ENCODE measurements at regions not wholly inside any gene's neighbourhood (a gene's known extent, or its start where the extent isn't known, plus 50 kb on each side); places are given as distances from the start of the nearest gene placed in this dataset.

DNA sequence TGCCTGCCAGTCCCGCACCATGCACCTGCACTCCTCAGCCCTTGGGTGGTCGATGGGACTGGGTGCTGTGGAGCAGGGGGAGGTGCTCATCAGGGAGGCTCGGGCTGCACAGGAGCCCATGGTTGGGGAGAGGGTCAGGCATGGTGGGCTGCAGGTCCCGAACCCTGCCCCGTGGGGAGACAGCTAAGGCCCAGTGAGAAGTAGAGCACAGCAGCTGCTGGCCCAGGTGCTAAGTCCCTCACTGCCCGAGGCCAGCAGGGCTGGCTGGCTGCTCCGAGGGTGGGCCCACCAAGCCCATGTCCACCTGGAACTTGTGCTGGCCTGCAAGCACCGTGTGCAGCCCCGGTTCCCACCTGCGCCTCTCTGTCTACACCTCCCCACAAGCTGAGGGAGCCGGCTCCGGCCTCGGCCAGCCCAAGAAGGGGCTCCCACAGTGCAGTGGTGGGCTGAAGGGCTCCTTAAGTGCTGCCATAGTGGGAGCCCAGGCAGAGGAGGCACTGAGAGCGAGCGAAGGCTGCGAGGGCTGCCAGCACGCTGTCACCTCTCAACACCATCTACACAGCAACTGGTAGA lies 88.5 kb upstream of the ELAVL2 start:
- no peak for DNase-seq (ENCODE audit: low spot score)
- Histone ChIP-seq H3K9me3 (ENCODE audit: low read depth) (no peaks in the 10 kb centered on the region), H3K4me1 (ENCODE audit: insufficient read depth) (no peaks in the 10 kb centered on the region), H3K79me2 (no peaks in the 10 kb centered on the region), H3K4me3 (no peak overlapping the region), H3K4me2 (no peak overlapping the region), H2AFZ (no peak overlapping the region), H4K20me1 (ENCODE audit: insufficient read depth, poor library complexity, severe bottlenecking) (no peaks in the 10 kb centered on the region), H3K9me2 (replicated peaks; ENCODE audit: insufficient read depth) (no peaks in the 10 kb centered on the region), H3K27me3 (no peaks in the 10 kb centered on the region), H3K27ac (no peak overlapping the region), H3K36me3 (replicated peaks; ENCODE audit: insufficient read depth, low read depth) (no peaks in the 10 kb centered on the region)
- 92% methylated on average over 17 of the region's 17 CpGs for WGBS (ENCODE audit: low lambda C conversion rate, missing lambda C conversion rate)
- TF ChIP-seq EZH2 (IDR thresholded peaks at IDR 0.05; ENCODE audit: borderline replicate concordance) (no peak), EZH2phosphoT487 (IDR thresholded peaks at IDR 0.05; ENCODE audit: low read depth, severe bottlenecking, unreplicated experiment) (no peak)
- TF ChIP-seq, protein P1, sequence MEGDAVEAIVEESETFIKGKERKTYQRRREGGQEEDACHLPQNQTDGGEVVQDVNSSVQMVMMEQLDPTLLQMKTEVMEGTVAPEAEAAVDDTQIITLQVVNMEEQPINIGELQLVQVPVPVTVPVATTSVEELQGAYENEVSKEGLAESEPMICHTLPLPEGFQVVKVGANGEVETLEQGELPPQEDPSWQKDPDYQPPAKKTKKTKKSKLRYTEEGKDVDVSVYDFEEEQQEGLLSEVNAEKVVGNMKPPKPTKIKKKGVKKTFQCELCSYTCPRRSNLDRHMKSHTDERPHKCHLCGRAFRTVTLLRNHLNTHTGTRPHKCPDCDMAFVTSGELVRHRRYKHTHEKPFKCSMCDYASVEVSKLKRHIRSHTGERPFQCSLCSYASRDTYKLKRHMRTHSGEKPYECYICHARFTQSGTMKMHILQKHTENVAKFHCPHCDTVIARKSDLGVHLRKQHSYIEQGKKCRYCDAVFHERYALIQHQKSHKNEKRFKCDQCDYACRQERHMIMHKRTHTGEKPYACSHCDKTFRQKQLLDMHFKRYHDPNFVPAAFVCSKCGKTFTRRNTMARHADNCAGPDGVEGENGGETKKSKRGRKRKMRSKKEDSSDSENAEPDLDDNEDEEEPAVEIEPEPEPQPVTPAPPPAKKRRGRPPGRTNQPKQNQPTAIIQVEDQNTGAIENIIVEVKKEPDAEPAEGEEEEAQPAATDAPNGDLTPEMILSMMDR (IDR thresholded peaks at IDR 0.05; ENCODE audit: poor library complexity), result no peak

DNA sequence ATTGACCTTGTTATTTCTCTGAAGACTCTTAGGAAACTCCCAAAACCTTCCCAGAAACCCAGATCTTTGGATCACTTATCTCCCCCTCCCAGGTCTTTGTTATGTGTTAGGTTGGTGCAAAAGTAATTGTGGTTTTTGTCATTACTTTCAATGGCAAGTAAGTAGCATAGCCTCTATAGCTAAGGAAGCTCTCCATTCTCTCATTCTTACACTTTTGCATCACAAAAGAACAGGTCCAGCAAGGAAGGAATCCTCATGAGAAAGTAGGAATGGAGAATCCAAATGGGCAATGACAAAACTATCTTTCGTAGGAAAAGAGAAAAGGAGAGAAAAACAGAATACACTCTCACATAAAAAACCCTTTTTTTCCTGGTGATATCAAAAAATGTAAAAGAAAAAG lies 81.3 kb upstream of the ELAVL2 start:
- Histone ChIP-seq H3K79me2 (no peaks in the 10 kb centered on the region), H3K27me3 (no peaks in the 10 kb centered on the region), H3K27ac (no peak overlapping the region), H4K20me1 (ENCODE audit: insufficient read depth, poor library complexity, severe bottlenecking) (no peaks in the 10 kb centered on the region), H3K4me2 (no peak overlapping the region), H3K4me3 (no peak overlapping the region), H3K36me3 (replicated peaks; ENCODE audit: insufficient read depth, low read depth) (no peaks in the 10 kb centered on the region), H3K9me3 (ENCODE audit: low read depth) (no peaks in the 10 kb centered on the region), H3K9me2 (replicated peaks; ENCODE audit: insufficient read depth) (no peaks in the 10 kb centered on the region), H3K4me1 (ENCODE audit: insufficient read depth) (no peaks in the 10 kb centered on the region), H2AFZ (no peak overlapping the region)
- TF ChIP-seq, protein P1 (IDR thresholded peaks at IDR 0.05; ENCODE audit: poor library complexity), result no peak
- TF ChIP-seq EZH2 (IDR thresholded peaks at IDR 0.05; ENCODE audit: borderline replicate concordance) (no peak), EZH2phosphoT487 (IDR thresholded peaks at IDR 0.05; ENCODE audit: low read depth, severe bottlenecking, unreplicated experiment) (no peak)
- DNase-seq (ENCODE audit: low spot score), result no peak
- 90% methylated on average over 1 of the region's 1 CpG for WGBS (ENCODE audit: low lambda C conversion rate, missing lambda C conversion rate)

DNA sequence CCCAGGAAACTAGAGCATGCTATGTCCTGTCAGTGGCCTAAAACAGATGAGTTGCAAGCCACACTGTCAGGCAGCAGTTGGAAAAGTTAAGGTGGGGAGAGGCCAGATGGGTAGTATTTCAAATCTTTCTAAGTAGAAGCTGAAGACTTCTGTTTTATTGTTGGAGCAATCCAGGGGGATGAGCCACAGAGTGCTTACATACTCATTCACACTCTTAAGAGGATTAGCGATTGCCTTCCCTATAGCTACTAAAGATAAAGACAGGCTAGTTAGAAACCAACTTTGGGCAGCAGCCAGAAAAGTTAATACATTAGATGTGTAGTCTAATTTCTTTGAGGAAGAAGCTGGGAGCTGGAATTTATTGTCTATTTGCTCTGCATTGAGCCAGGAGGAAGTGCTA lies 61.7 kb upstream of the ELAVL2 start:
- H3K4me1 ChIP-seq (ENCODE audit: insufficient read depth), result no peaks in the 10 kb centered on the region

More for the DNA sequence above, 61.7 kb upstream of the ELAVL2 start:
- TF ChIP-seq, protein P1 (IDR thresholded peaks at IDR 0.05; ENCODE audit: poor library complexity), result no peak
- no peak for TF ChIP-seq EZH2 (IDR thresholded peaks at IDR 0.05; ENCODE audit: borderline replicate concordance)
- no peak for TF ChIP-seq EZH2phosphoT487 (IDR thresholded peaks at IDR 0.05; ENCODE audit: low read depth, severe bottlenecking, unreplicated experiment)
- no peak overlapping the region for H3K4me2 ChIP-seq
- no peak for DNase-seq (ENCODE audit: low spot score)
- H3K27me3 ChIP-seq, result no peaks in the 10 kb centered on the region
- no peaks in the 10 kb centered on the region for H3K9me2 ChIP-seq (replicated peaks; ENCODE audit: insufficient read depth)
- H4K20me1 ChIP-seq (ENCODE audit: insufficient read depth, poor library complexity, severe bottlenecking), result no peaks in the 10 kb centered on the region
- H2AFZ ChIP-seq, result no peak overlapping the region
- H3K9me3 ChIP-seq (ENCODE audit: low read depth), result no peaks in the 10 kb centered on the region
- 75% methylated on average over 1 of the region's 1 CpG for WGBS (ENCODE audit: low lambda C conversion rate, missing lambda C conversion rate)
- no peak overlapping the region for H3K27ac ChIP-seq
- no peaks in the 10 kb centered on the region for H3K36me3 ChIP-seq (replicated peaks; ENCODE audit: insufficient read depth, low read depth)
- H3K79me2 ChIP-seq, result no peaks in the 10 kb centered on the region
- H3K4me3 ChIP-seq, result no peak overlapping the region
